GM21367 (cell line): ENCODE measurements at regions not wholly inside any gene's neighbourhood (a gene's known extent, or its start where the extent isn't known, plus 50 kb on each side); places are given as distances from the start of the nearest gene placed in this dataset.

ENCODE experiments used
- ATAC-seq: cut with Tn5 transposase; IDR thresholded peaks from one replicate; pipeline ENCODE4 v1.9.1; 2021; ENCODE audit not compliant: unreplicated experiment

DNA sequence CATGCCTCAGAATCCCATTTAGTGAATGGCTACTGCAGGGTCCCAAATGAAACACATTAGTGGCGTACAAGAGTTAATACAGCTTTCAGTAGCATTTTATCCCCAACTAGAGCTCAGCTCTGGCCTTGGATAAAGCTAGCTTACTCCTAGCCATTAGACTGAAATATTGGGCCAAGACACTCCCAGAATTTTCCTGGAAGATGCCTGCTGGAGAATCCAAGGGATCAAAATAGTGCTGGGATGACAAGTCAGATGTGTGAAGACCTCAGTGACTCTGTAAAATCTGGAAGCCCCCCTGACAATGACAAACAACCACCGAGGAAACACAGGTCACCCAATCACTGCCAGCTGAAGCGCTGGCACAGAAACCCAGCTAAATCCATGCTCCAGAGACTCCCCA is 303.1 kb upstream of the SORL1-AS1 start:
- no peak for ATAC-seq

DNA sequence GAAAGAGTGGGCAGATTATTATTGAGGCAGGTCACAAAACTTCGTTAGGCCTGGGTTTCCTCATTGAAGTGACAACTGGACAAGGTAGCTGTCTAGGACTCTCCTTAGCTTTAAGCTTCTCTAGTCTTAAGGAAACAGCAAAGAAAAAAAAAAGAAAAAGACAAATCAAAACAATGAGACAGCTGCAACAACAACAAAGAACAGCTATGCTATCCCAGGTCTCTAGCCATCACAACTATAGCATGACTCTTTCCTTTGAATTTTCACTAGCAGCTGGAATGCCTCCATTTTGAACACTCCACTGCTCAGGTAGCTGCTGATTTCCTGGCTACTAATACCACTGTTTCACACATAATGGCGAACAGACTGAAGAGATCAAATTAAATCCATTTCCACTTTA is 302.4 kb upstream of the SORL1-AS1 start:
- no peak for ATAC-seq

DNA sequence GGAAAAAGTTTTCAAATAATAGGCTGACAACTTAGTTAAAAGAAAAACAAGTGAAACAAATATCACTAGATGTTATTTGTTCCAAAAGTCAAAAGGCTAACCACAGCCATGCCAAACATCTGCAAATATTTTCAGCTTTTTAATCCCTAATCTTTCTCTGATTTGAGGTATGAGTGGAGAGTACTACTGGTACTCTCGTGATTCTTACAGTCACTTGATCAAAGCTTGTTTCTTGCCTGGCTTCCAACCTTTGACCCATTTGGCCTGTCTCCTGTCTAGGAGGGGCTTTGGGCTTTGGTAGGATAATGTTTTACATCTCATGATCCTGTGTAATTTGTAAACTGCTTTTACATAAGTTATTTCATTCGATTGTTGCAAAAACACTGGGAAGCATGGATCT is 301.8 kb upstream of the SORL1-AS1 start:
- ATAC-seq, result no peak

DNA sequence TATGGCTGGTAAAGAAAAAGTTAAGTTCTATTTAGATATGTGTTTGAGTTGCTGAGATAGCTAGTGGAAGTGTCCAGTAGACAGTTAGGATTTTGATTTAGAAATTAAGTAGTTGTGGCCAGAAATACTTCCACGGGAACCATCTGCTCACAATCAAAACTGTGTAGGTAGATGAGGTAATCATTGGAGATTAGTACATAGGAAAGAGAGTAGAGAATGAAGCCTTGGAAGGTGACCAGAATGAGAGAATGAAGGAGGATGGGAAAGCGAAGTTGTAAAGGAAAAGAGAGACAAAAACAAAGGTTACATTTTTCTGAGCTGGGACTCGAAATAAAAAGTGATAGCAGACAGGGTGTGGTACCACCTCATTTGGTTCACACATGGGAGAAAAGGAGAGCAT is 296.9 kb upstream of the SORL1-AS1 start:
- no peak for ATAC-seq

DNA sequence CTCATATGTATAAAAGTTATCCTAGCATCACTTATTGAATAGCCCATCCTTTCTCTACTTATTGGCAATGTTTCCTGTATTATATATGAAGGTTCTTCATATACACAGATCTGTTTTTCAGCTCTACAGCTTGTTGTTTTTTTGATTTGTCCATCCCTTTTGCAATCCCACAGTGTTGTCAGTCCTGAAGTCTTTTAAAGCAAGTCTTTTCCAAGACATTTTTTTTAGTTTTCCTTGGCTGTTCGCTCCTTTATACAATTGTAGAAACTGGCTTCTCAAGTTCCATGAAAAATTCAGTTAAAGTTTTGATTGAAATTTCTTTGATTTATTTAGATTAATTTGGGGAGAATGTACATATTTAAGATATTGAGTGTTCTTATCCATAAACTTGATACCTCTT is 295.3 kb upstream of the SORL1-AS1 start:
- ATAC-seq, result no peak

DNA sequence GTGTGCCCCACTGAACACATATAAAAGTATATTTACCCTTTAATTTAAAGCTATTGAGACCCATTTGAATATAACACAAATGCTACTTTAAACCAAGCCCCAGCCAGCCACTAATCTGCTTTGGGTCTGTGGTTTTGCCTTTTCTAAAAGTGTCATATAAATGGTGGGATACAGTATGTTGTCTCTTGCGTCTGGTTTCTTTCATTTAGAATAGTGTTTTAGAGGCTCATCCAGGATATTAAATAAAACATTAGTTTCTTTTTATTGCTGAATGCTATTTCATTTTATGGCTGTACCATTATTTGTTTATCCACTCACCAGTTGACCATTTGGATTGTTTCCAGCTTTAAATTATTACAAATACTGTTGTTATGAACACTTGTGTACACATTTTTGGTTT is 290.5 kb upstream of the SORL1-AS1 start:
- no peak for ATAC-seq

DNA sequence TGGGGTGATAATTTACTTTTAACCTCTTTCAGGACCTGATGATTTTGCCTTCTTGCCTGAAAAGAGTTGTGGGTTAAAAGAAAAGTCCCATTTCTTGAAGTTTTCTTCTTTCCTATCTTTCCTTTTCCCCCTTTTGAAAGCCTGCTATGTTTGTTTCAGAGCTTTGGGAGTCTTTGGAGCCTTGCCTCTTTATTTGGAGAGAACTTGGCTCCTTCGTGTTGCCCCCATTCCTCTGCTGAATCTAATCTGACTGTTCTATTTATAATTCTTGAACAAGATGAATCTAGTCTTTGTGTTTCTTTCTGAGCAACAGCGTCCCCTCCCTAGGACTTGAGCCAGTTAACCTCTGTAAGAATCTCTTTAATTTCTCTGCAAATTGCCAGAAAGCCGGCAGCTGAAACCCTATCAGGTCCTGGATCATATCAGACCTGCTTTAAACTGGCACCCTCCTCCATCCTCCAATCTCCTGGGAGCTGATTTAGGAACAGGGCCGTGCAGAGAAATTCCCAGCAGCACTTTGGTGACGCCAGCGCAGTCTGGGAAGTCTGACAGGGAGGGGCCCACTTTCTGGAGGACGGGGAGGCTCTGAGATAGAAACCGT is 289.1 kb upstream of the SORL1-AS1 start:
- ATAC-seq, result no peak

DNA sequence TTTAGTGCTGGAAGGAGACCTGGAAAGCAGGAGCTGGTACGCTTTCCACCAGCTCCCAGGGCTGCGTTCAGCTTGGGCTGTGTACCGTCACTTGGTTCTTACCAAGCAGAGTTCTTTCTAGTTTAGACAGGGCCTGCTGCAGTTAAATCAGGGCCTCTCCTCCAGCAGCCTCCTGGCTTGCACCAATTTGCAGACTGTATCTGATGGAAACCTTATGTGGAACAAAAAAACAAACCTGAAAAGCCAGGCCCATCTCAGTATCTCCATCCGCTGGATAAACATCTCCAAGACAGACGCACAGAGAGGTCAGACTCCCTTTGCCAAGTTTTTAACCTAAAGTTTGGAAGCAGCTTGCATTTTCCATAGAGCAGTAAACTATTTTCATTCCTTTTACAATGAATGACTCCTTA is 288.6 kb upstream of the SORL1-AS1 start:
- no peak for ATAC-seq

DNA sequence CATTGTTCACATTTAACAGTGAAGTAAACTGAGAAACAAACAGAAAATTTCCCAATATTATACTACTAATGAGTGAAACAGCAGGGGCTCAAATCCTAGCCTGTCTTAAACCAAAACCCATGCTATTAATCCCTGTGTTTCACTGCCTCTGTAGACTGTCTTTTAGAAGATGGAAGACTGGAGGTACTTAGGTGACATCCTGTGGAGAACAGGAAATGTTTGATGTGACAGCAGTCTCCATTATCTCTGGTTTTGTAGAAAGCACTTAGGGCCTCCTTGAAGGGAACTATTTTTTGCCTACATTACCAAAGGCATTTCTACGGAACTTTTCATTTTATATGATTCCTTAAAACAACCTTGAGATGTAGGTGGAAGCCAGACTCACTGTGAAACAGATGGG is 288.1 kb upstream of the SORL1-AS1 start:
- no peak for ATAC-seq

DNA sequence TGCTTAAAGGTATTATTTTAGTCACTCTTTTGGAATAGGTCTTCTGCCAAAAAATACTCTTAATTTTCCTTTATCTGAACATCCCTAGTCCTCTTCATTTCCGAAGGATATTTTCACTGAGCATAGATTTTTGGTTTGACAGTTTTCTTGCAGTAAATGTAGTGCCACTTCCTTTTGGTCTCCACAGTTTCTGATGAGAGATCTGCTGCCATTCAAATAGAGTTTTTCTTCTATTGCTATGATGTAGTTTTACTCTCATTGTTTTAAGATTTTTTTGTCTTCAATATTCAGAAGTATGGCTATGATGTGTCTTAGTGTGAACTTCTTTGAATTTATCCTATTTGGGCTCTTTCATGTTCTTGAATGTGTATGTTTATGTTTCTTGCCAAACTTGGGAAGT is 281.1 kb upstream of the SORL1-AS1 start:
- no peak for ATAC-seq

DNA sequence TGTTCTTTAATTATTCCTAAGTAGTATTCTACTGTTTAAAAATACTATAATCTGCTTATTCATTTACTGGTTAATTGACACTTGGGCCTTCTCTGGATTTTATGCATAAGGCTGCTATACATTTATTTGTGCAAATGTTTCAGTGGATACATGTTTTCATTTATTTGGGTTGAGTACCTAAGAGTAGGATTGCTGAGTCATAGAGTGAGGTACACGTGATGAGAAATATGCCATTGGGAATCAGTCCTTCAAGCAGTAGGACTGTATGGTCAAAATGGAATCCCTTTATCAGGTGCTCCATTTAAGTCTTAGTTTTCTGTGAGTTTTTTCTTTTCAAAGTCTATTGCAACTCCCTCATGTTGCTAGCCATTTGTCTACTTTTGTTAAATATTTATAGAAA is 275.2 kb upstream of the SORL1-AS1 start:
- ATAC-seq, result no peak

DNA sequence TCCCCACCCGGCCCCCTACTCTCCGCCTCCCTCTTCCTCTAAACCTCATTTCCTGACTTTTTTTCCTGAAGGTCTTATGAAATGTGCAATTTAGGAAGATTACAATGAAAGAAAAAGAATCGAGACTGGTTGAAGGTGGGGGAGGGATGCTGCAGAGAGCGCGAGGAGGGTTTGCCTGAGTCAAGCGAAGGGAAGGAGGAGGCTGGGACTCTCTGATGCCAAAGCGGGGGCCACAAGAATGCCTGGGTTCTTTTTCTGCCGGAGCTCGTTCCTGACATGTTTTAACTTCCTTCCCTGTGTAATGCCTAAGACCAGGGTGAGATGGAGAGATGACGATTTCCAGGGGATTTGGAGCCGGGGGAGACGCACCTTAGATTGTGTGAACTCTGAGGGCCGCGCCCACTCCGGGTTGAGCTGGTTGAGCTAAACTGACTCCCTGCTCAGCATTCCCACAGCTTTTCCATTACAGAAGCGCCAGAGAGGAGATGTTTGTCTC is 270.5 kb upstream of the SORL1-AS1 start:
- no peak for ATAC-seq

DNA sequence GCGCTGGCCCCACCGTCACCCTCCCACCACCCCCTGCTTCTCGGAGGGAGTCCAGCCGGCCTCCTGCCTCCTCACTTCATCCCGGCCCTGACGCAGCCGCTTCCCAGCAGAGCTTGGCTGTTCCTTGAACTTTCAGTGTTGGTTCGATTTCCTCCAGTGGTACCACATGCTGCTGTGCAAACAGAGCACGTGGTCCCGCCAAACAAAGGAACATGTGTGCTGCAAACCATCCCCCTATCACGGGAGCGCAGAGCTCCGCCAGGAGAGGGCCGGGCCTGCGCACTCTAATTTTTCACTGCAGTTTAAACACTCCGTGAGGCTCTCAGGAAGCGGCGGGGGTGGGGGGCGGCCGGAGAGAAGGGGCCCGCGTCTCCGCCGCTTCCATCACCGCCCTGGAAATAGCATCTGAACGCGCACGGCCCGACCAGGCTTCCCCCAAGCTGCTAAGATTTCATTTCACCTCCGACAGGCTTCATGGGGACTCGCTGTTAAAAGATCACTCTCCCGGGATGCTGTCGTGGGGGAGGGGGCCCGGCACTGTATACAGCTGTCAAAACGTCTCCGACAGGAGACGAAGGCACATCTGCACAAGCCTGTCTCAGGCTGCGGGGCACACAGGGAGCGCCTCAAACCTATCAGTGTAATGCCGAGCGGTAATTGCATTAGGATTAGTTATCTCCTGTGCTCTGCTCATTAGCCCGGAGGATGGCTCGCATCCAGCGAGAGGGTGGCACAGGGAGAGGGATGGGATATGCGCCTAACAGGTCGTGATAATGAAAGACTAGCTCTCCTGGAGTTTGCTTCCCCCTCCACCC is 269.9 kb upstream of the SORL1-AS1 start:
- no peak for ATAC-seq

DNA sequence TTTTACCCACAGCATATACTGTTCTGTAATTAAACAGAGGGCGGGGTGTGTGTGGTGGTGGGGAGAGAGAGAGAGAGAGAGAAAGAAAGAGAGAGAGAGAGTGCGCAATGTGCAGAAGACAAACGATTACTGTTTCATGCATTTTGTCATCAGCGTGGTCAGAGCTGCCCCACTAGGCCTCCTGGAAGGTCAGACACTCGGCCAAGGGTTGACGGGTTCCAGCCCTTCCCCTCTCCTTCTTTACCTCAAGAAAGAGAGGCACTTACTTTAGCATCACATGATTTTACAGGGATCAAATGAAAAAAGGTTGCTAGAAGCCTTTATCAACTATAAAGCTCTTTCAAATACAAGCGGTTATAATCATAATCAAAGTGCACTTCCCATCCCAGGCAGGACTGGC is 269.2 kb upstream of the SORL1-AS1 start:
- no peak for ATAC-seq

DNA sequence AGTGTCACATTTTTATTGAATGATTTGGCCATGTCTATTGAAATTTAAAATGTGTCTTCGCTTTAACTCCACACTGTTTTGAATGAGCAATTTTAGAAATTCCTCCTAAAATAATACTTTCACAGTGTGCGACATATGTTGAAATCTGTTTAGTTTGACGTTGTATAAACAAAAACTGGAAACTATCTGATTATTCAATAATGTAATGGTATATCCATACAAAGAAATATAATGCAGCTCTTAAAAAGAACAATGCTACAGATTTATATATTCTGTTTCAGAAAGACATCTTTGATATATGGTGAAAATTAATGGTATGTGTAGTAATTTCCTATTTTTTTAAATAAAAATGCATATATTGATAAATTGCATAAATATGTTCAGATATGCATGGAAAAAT is 268.7 kb upstream of the SORL1-AS1 start:
- ATAC-seq, result no peak

DNA sequence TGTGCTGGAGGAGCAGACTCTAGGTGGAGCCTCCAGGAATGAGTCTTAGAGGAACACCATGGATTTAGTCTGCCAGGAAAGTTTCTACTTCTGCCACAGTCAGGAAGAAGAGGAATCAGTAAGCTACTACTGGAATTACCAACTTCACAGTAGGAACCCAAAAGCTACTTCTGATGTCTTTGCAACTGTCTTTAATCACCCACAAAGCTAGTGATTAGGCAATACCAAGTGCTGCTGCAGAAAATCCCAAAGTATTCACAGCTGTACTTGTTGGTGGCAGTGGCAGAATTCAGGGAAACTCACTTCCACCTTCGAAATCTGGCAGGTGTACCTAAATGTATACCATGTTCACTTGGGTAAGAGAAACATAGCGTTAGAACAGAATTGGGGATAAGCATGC is 264.5 kb upstream of the SORL1-AS1 start:
- ATAC-seq, result no peak

DNA sequence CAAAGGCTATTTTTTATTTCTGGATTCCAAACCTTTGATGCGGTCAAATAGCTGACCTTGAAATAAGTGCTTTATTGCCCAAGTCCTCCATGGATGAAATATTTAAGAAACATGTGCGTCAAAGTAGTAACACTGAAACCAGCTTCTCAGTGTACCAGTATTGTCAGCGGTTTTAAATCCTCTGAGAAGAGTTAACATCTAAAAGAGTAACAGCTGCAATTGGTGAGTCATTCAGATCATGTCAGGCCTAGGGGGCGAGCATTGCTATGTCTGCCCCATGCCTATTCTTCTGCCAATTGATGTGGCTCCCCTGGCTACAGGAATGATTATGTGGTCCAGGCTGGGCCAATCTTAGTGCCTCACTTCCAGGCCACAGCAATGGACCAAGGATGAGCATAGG is 263.3 kb upstream of the SORL1-AS1 start:
- ATAC-seq, result no peak

DNA sequence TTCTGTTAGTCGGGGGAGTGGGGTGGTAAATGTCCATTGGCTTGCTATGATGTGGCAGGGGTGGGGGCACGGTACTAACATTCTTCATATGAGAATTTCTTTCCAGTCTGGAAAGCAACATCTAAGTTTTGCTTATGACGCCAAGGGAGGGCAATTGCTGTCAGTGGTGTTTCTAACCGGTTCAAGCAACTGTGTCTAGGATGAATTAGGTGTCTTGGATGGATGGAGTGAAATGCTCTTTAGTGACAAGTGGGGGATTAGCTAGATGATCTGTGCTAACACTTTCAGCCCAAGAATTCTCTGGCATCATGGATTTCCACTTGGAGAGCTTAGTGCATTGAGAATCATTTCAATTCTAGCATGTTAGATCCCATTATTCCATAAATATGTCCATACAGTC is 262.6 kb upstream of the SORL1-AS1 start:
- ATAC-seq, result no peak

DNA sequence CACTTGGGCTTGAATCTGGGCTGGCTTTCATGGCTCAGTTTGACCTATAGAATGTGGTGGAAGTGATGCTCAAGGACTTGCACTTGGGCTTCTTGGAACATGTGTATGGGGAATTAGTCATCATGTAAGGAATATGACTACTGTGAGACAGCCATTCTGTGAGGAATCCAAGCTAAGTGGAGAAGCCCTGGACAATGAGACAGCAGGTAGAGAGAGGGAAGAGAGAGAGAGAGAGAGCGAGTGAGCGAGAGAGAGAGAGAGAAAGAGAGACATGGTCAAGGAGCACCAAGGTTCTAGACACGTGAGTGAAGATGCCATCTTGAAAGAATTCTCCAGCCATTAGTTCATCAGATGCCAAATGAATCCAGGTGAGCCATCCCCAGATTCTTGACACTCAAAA is 261.6 kb upstream of the SORL1-AS1 start:
- ATAC-seq, result no peak

DNA sequence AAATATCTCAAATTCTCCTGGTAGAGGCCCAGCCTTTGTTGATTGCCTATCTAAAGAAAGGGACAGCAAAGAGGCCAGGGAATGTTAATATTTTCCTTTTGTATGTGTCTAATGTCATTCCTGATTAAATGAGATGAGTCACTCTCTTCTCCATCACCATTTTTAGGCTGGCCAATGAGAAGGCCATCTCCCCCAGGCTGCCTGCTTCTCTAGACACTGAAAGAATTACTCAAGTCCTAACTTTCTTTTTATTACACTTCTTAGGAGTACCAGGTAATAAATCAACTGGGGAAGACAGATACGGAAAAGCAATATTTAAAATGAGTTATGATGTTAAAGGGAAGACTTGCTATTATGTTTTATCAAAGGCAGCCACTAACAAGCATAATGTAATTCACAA is 259.2 kb upstream of the SORL1-AS1 start:
- ATAC-seq, result no peak

DNA sequence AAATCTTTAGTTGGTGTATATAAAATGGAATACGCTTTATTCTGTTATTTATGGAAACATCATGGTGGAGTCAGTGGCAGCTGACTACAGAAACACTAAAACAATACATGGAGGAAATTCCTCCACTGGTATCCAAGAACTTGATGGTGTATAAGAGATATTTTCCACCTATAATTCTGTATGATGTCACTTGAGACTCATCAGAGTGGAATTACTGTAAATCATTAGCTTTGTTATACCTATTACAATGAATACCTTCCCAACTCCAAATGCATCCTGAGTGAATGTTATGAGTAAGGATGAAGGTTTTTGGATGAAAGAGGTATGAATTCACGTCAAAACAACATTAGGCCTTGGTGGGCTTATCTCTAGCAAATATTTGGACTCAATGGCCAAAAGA is 258.5 kb upstream of the SORL1-AS1 start:
- no peak for ATAC-seq

DNA sequence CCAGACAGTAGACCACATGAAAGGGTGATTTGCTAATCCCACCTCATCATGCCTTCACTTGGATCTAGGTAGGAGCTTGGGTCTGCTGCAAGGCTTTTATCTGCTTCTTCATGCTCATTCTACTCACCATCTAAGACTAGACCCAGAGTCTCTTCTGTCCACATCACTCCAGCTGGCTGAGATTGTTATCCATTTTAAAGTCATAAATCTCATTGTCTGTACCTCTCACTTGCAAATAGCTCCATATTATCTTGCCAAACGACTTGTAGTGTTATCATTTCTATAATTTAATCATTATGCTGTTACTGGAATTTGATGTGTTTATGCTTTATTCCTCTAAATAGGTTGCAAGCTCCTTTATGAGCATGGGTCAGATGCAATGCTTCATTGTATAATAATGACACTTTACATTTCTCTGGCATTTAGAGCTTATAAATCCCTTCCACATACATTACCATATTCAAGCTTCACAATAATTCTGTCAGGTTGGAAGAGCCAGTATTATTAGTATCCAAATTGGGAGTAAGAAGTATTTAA is 254.2 kb upstream of the SORL1-AS1 start:
- no peak for ATAC-seq
